ENCODE measurements at regions not wholly inside any gene's neighbourhood (a gene's known extent, or its start where the extent isn't known, plus 50 kb on each side); places are given as distances from the start of the nearest gene placed in this dataset.

- DNase-seq, result no peak
Measured at GRCh38 chrX:49773993-49774392, 55.1 kb upstream of the PAGE4 start.

GRCh38 chrX:49767236-49767635 lies 61.9 kb upstream of the PAGE4 start:
- DNase-seq, result no peak

GRCh38 chrX:49762175-49762720 lies 66.5 kb upstream of the PAGE1 start:
- DNase-seq, result no peak

- DNase-seq, result peak; percentile 18
Measured at GRCh38 chrX:49761481-49761880, 65.7 kb upstream of the PAGE1 start.

GRCh38 chrX:49760290-49760890 lies 64.6 kb upstream of the PAGE1 start:
- no peak for DNase-seq

GRCh38 chrX:49756692-49757091 lies 60.9 kb upstream of the PAGE1 start:
- DNase-seq, result no peak

GRCh38 chrX:49754233-49754857 lies 58.6 kb upstream of the PAGE1 start:
- DNase-seq, result peak; percentile 5

- no peak for DNase-seq
Measured at GRCh38 chrX:49753691-49754090, 57.9 kb upstream of the PAGE1 start.

GRCh38 chrX:49748211-49748956 lies 52.6 kb upstream of the PAGE1 start:
- DNase-seq, result no peak

GRCh38 chrX:49746306-49746705 lies 50.5 kb upstream of the PAGE1 start:
- DNase-seq, result no peak
